Lower leg skin (tissue), 4 donors: ENCODE measurements at regions not wholly inside any gene's neighbourhood (a gene's known extent, or its start where the extent isn't known, plus 50 kb on each side); places are given as distances from the start of the nearest gene placed in this dataset.
A peak's percentile ranks its signal among the peaks of the same experiment; 100 is the strongest.
"Not testable (repeated sequence)": the region's sequence is repeated elsewhere in the genome, so short reads cannot be mapped to it uniquely, and the experiment has no call there.

ENCODE experiments used
- DNase-seq, 2 donors: peaks; one replicate each; pipeline ENCODE4 v3.0.0-alpha.2; 2019; ENCODE audit warnings: low spot score in 2 of 2
- H3K4me3 ChIP-seq: fragments of 200-600 bp; sonication (generic); 2 replicates; pipeline ENCODE4 v1.5.1; 2017; ENCODE audit warnings: mild to moderate bottlenecking, low read depth; ENCODE audit not compliant: poor library complexity, severe bottlenecking
- CTCF ChIP-seq, 3 donors: fragments of 450-650 bp; IDR thresholded peaks; one replicate each; pipeline ENCODE4 v1.5.1; 2016; ENCODE audit warnings: antibody characterized with exemption in 3 of 3, mild to moderate bottlenecking in 3 of 3, moderate library complexity in 2 of 3
- POLR2A ChIP-seq, 2 donors: fragments of 450-650 bp; IDR thresholded peaks; one replicate each; pipeline ENCODE4 v1.6.1; 2016 to 2017; ENCODE audit warnings: antibody characterized with exemption in 2 of 2, mild to moderate bottlenecking in 1 of 2, moderate library complexity in 1 of 2
- WGBS, 2 donors: methylation state at CpG; one replicate each; pipeline ENCODE4 v1.1.5; 2018; 5-methylcytosine and 5-hydroxymethylcytosine counted together
- intact Hi-C: fragments of 100-400 bp; cut with DNase I; formaldehyde crosslinking; loops from one replicate; pipeline ENCODE4 v1.15.0; 2023; ENCODE audit warnings: low total_unique reads

GRCh38 chr4:18691431-18692200 is 670.1 kb upstream of the LCORL start:
- H3K4me3 ChIP-seq: no peak overlapping the region
- WGBS, 2 donors: 52 to 57% methylated on average over 9 of the region's 9 CpGs
- intact Hi-C loops: no loop called here
- TF ChIP-seq CTCF (IDR thresholded peaks at IDR 0.05) (no peak), POLR2A (IDR thresholded peaks at IDR 0.05) (no peak)
- no peak for DNase-seq

GRCh38 chr4:18690291-18690955 is 668.9 kb upstream of the LCORL start:
- DNase-seq: no peak
- TF ChIP-seq CTCF (IDR thresholded peaks at IDR 0.05): no peak
- TF ChIP-seq POLR2A (IDR thresholded peaks at IDR 0.05): no peak
- no peak overlapping the region for H3K4me3 ChIP-seq
- WGBS, 2 donors: 77 to 79% methylated on average over 2 of the region's 2 CpGs
- intact Hi-C loops: no loop called here

- H3K4me3 ChIP-seq: no peak overlapping the region
- DNase-seq: peak in 1 of 2 donors; percentile 41
- 11 to 12% methylated on average over 7 of the region's 7 CpGs for whole genome bisulfite sequencing, 2 donors
- intact Hi-C loops: no loop called here
- TF ChIP-seq CTCF (IDR thresholded peaks at IDR 0.05) (no peak), POLR2A (IDR thresholded peaks at IDR 0.05) (no peak)
Measured at GRCh38 chr4:18689308-18690115, 668.0 kb upstream of the LCORL start.

GRCh38 chr4:18688351-18688750 is 666.8 kb upstream of the LCORL start:
- H3K4me3 ChIP-seq, intact Hi-C loops, DNase-seq: not testable (repeated sequence)
- 78% methylated on average over 9 of the region's 9 CpGs for WGBS, 2 donors

GRCh38 chr4:18686338-18687037 is 664.9 kb upstream of the LCORL start:
- WGBS, 2 donors: 66 to 67% methylated on average over 7 of the region's 7 CpGs
- TF ChIP-seq CTCF (IDR thresholded peaks at IDR 0.05): no peak
- no peak for TF ChIP-seq POLR2A (IDR thresholded peaks at IDR 0.05)
- intact Hi-C loops: no loop called here
- no peak for DNase-seq
- no peak overlapping the region for H3K4me3 ChIP-seq
